Neural cell (in vitro differentiated cells): ENCODE measurements at regions not wholly inside any gene's neighbourhood (a gene's known extent, or its start where the extent isn't known, plus 50 kb on each side); places are given as distances from the start of the nearest gene placed in this dataset.

Source experiments
- EP300 ChIP-seq: fragments of 450-650 bp; conservative IDR thresholded peaks from 2 replicates; pipeline ENCODE4 v1.6.1; 2014; ENCODE audit warnings: antibody characterized with exemption, mild to moderate bottlenecking, moderate library complexity; ENCODE audit not compliant: poor library complexity, severe bottlenecking
- EZH2 ChIP-seq: fragments of 200-600, 300-800 bp; shearing (Covaris generic), sonication (generic); IDR thresholded peaks from 2 replicates; pipeline ENCODE4 v1.6.1; 2014; ENCODE audit warnings: antibody characterized with exemption, low read length, borderline replicate concordance, mild to moderate bottlenecking; ENCODE audit not compliant: insufficient read depth, poor library complexity, severe bottlenecking
- MXI1 ChIP-seq: fragments of 450-650 bp; conservative IDR thresholded peaks from 2 replicates; pipeline ENCODE4 v1.6.1; 2014; ENCODE audit warnings: antibody characterized with exemption, mild to moderate bottlenecking; ENCODE audit not compliant: poor library complexity, severe bottlenecking
- POLR2AphosphoS5 ChIP-seq: IDR thresholded peaks from 2 replicates; pipeline ENCODE4 v1.6.1; 2012
- RAD21 ChIP-seq: fragments of 450-650 bp; conservative IDR thresholded peaks from 2 replicates; pipeline ENCODE4 v1.6.1; 2014; ENCODE audit warnings: antibody characterized with exemption, mild to moderate bottlenecking, moderate library complexity
- REST ChIP-seq: IDR thresholded peaks from 2 replicates; pipeline ENCODE4 v1.6.1; 2012; ENCODE audit warnings: borderline replicate concordance
- SMC3 ChIP-seq: fragments of 450-650 bp; conservative IDR thresholded peaks from 2 replicates; pipeline ENCODE4 v1.6.1; 2014; ENCODE audit warnings: antibody characterized with exemption, mild to moderate bottlenecking, moderate library complexity; ENCODE audit not compliant: poor library complexity
- TAF1 ChIP-seq: IDR thresholded peaks from 2 replicates; pipeline ENCODE4 v1.6.1; 2012; ENCODE audit warnings: low read depth
- TF ChIP-seq, protein P1 (sequence below): fragments of 450-650 bp; IDR thresholded peaks from 2 replicates; pipeline ENCODE4 v1.5.1; 2014; ENCODE audit warnings: antibody characterized with exemption, mild to moderate bottlenecking, moderate library complexity; ENCODE audit not compliant: poor library complexity, severe bottlenecking

DNA sequence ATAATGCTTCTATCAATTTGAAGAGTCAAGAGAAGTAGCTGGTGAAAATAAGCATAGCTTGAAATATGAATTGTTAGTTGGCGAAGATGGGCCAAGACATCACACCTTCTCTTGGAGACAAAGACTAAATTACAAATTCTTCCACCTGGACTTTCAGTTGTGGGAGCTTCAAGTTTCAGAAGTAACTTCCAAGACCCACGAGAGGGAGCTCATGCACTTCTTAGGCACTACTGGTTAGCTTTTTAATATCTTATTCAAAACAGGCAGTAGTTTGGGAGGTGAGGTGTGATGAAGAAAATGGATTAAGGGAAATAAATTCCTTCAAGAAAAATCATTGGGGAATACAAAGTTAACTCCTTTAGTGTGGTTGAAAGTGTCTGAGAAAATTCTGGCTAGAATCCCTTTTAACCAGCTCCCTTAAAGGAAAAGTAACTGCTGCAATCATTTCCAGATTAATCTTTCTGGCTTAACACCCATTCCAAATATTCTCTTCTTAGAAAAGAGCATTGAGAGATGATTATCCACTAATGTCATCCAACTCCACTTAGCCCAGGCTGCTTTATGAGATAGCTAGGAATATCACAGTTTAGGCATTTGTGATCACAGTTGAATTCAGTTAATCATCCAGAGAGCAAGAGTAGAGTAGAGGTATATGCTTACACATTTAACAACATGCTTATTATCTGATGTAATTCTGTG, 139.5 kb upstream of the DMRTA1 start:
- TF ChIP-seq, protein P1, sequence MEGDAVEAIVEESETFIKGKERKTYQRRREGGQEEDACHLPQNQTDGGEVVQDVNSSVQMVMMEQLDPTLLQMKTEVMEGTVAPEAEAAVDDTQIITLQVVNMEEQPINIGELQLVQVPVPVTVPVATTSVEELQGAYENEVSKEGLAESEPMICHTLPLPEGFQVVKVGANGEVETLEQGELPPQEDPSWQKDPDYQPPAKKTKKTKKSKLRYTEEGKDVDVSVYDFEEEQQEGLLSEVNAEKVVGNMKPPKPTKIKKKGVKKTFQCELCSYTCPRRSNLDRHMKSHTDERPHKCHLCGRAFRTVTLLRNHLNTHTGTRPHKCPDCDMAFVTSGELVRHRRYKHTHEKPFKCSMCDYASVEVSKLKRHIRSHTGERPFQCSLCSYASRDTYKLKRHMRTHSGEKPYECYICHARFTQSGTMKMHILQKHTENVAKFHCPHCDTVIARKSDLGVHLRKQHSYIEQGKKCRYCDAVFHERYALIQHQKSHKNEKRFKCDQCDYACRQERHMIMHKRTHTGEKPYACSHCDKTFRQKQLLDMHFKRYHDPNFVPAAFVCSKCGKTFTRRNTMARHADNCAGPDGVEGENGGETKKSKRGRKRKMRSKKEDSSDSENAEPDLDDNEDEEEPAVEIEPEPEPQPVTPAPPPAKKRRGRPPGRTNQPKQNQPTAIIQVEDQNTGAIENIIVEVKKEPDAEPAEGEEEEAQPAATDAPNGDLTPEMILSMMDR, result peak; percentile 77
- TF ChIP-seq RAD21 (peak; percentile 86), POLR2AphosphoS5 (no peak), EZH2 (no peak), REST (no peak), TAF1 (no peak), SMC3 (peak; percentile 76), EP300 (no peak), MXI1 (no peak)
